ENCODE measurements at regions not wholly inside any gene's neighbourhood (a gene's known extent, or its start where the extent isn't known, plus 50 kb on each side); places are given as distances from the start of the nearest gene placed in this dataset.

DNA sequence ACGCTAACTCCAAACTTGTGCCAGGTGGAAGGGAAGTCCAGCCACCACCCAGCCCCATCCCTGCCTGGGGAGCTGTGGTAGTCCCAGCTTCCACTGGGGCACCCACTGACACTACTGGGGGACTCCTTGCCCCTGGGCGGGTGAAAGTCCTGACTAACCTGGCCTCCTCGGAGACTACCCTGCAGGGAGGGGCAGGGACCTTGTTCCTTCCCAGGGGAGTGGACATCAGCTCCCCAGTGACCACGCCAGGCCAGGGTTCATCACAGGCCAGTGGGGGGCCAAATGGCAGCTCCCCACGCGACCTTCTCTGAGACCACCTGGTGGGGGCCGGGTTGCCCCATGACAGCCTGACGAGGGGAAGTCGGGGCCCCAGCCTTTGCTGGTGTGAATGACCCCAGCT, 420.0 kb upstream of the SALL3 start:
- Histone ChIP-seq H3K36me3 (ENCODE audit: insufficient read depth, low read depth, low read length) (no peaks in the 10 kb centered on the region), H3K4me1 (ENCODE audit: insufficient read depth, low read length) (no peaks in the 10 kb centered on the region), H3K27me3 (ENCODE audit: insufficient read depth, low read length) (no peaks in the 10 kb centered on the region), H3K27ac (ENCODE audit: low read length) (no peak overlapping the region), H3K9me3 (ENCODE audit: insufficient read depth, low read depth, low read length) (peaks cover 4% of the 10 kb centered on the region; the same call in 1 of the 2 replicates), H3K9ac (ENCODE audit: low read depth, low read length) (no peak overlapping the region), H3K4me3 (ENCODE audit: low read length) (no peak overlapping the region)

DNA sequence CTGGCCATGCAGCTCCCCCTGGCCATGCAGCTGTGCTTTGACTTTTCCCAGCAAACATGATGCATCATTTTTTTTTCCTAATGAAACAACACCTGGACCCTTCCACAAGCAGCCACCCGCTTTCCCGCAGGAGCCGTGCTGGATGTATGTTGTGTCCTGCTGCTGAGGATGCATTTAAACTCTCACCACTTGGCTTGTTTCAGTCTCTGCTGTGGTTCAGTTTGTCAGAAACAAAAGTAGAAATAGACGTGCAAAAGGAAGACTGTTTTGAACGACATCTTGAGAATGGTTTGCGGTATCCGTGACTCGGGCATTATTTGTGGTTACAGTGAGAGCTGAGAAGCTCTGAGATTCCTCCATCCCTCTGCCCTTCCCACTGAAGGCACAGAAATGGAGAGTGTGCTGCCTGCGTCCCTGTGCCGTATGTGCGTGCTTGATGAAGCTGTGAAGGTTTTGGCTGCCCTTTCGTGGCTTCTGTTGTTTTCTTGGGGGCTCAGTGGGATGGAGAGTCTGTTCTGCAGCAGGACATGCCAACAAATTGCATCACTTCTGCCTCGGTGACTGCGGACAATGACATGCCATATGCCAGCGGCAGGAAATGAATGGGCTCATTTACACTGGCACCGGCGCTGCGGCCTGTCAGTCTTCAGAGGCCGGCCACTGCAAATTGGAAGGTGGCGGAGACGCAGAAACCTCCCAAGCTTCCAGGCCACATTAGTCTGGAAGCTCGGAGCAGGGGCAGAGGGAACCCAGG, 417.7 kb upstream of the SALL3 start:
- Histone ChIP-seq H3K27me3 (ENCODE audit: insufficient read depth, low read length) (no peaks in the 10 kb centered on the region), H3K27ac (ENCODE audit: low read length) (no peak overlapping the region), H3K36me3 (ENCODE audit: insufficient read depth, low read depth, low read length) (no peaks in the 10 kb centered on the region), H3K9ac (ENCODE audit: low read depth, low read length) (no peak overlapping the region), H3K4me3 (ENCODE audit: low read length) (no peak overlapping the region), H3K4me1 (ENCODE audit: insufficient read depth, low read length) (no peaks in the 10 kb centered on the region), H3K9me3 (ENCODE audit: insufficient read depth, low read depth, low read length) (no peaks in the 10 kb centered on the region)

DNA sequence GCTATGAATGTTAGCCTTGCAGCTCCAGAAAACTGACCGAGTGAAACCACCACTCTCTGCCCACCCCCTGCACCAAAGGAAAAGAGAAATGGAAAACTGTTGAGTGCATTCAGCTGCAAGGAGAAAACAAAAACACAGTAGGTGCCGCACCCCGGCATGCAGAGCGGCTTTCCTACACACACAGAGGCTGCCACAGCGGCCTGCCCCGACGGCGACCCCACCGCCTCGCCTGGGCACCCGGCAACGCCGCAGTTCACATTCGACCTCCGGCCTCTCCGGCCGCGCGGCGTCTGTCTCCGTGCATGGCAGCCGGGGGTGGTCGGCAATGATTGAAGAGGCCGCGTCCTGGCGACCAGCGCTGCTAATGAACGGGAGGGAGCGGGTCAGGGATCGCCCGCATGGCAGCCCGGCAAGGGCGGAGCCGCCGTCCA, 417.1 kb upstream of the SALL3 start:
- H3K4me3 ChIP-seq (ENCODE audit: low read length): no peak overlapping the region
- no peak overlapping the region for H3K27ac ChIP-seq (ENCODE audit: low read length)
- H3K4me1 ChIP-seq (ENCODE audit: insufficient read depth, low read length): no peaks in the 10 kb centered on the region
- no peaks in the 10 kb centered on the region for H3K36me3 ChIP-seq (ENCODE audit: insufficient read depth, low read depth, low read length)
- H3K9ac ChIP-seq (ENCODE audit: low read depth, low read length): no peak overlapping the region
- H3K9me3 ChIP-seq (ENCODE audit: insufficient read depth, low read depth, low read length): no peaks in the 10 kb centered on the region
- no peaks in the 10 kb centered on the region for H3K27me3 ChIP-seq (ENCODE audit: insufficient read depth, low read length)

DNA sequence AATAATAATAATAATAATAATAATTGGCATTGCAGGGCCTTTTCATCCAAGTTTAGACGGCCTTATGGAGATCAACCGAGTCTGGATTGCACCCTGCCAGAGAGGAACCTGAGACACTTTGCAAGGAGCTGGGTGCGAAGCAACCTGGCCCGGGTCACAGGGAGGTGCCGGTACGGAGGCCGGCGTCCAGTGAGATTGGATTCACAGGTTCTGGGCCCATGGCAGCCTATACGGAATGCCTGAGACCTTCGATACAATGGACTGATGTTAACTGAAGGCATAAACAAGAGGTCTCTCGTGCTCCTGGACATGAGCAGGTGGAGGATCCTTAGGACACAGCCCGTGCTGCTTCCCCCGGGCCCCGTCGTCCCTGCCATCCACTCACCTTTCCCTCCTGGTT, 416.5 kb upstream of the SALL3 start:
- Histone ChIP-seq H3K4me3 (ENCODE audit: low read length) (no peak overlapping the region), H3K4me1 (ENCODE audit: insufficient read depth, low read length) (no peaks in the 10 kb centered on the region), H3K36me3 (ENCODE audit: insufficient read depth, low read depth, low read length) (no peaks in the 10 kb centered on the region), H3K27me3 (ENCODE audit: insufficient read depth, low read length) (no peaks in the 10 kb centered on the region), H3K9me3 (ENCODE audit: insufficient read depth, low read depth, low read length) (no peaks in the 10 kb centered on the region), H3K9ac (ENCODE audit: low read depth, low read length) (no peak overlapping the region), H3K27ac (ENCODE audit: low read length) (no peak overlapping the region)

DNA sequence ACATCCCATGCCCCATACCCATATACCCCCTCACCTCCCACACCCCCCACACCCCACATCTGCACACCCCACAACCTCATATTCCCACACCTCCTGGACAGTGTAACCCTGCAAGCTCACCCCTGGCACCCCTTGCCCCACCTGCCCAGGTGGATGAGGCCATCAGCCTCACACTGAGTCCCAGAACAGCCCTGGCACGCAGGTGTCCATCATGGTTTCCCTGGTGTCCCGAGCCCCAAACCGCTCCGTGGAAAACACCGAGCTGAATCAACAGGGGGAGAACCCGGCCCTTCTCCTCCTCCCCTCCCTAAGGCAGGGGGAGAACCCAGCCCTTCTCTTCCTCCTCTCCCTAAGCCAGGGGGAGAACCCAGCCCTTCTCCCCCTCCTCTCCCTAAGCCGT, 415.6 kb upstream of the SALL3 start:
- Histone ChIP-seq H3K27ac (ENCODE audit: low read length) (no peak overlapping the region), H3K9ac (ENCODE audit: low read depth, low read length) (no peak overlapping the region), H3K4me3 (ENCODE audit: low read length) (no peak overlapping the region), H3K4me1 (ENCODE audit: insufficient read depth, low read length) (no peaks in the 10 kb centered on the region), H3K36me3 (ENCODE audit: insufficient read depth, low read depth, low read length) (no peaks in the 10 kb centered on the region), H3K27me3 (ENCODE audit: insufficient read depth, low read length) (no peaks in the 10 kb centered on the region), H3K9me3 (ENCODE audit: insufficient read depth, low read depth, low read length) (no peaks in the 10 kb centered on the region; the same call in 1 of the 2 replicates)

DNA sequence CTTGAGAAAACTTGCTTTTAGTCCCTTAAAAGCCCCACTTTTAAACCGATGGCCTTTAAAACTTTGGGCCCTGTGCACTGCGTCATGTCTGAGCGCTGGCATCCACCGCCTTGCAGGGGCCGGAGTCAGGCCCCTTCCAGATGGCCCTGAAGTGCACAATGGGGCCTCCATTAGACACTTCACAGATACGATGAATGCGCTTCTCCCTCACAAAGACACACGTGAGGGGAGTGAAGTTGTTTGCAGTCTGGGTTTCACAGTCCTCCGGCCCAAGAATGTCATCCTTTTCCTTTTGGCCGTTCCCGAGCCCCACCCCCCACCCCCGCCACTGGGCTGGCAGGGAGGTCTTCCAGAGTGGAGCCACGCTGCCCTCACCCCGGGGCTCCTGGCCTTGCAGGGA, 415.1 kb upstream of the SALL3 start:
- H3K9me3 ChIP-seq (ENCODE audit: insufficient read depth, low read depth, low read length): peaks cover under 1% of the 10 kb centered on the region
- no peaks in the 10 kb centered on the region for H3K27me3 ChIP-seq (ENCODE audit: insufficient read depth, low read length)
- no peaks in the 10 kb centered on the region for H3K4me1 ChIP-seq (ENCODE audit: insufficient read depth, low read length)
- H3K4me3 ChIP-seq (ENCODE audit: low read length): no peak overlapping the region
- no peaks in the 10 kb centered on the region for H3K36me3 ChIP-seq (ENCODE audit: insufficient read depth, low read depth, low read length)
- H3K9ac ChIP-seq (ENCODE audit: low read depth, low read length): no peak overlapping the region
- no peak overlapping the region for H3K27ac ChIP-seq (ENCODE audit: low read length)

DNA sequence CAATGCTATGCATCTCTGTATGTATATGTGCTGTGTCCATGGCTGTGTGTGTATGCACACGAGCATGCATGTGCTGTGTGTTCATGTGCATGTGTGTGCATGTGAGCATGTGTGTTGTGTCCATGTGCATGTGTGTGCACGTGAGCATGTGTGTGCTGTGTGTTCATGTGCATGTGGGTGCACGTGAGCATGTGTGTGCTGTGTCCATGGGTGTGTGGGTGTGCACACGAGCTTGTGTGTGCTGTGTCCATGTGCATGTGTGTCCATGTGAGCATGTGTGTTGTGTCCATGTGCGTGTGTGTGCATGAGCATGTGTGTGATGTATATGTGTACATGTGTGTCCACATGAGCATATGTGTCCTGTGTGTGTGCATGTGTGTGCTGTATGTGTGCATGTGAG, 414.4 kb upstream of the SALL3 start:
- Histone ChIP-seq H3K27ac (ENCODE audit: low read length) (no peak overlapping the region), H3K27me3 (ENCODE audit: insufficient read depth, low read length) (no peaks in the 10 kb centered on the region), H3K4me3 (ENCODE audit: low read length) (no peak overlapping the region), H3K9me3 (ENCODE audit: insufficient read depth, low read depth, low read length) (peaks cover 5% of the 10 kb centered on the region), H3K4me1 (ENCODE audit: insufficient read depth, low read length) (no peaks in the 10 kb centered on the region), H3K36me3 (ENCODE audit: insufficient read depth, low read depth, low read length) (no peaks in the 10 kb centered on the region), H3K9ac (ENCODE audit: low read depth, low read length) (no peak overlapping the region)

DNA sequence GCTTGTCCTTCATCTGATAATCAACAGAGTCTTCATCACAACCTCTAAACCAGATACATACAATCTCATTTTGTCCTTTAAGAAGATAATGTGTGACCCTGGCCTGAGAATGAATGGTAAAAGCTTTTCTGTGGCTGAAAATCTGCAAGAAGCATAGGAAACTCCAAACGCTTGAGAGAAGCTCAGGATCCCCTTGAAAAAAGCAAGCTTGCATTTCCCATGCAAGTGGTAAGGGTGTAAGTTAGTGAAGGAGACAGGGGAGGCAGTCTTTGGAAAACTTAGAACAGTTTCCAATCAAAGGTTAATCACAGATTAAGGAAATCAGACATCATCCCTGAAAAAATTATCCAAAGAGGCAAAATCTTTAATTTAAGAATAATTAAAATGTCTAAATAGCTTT, 413.6 kb upstream of the SALL3 start:
- no peaks in the 10 kb centered on the region for H3K27me3 ChIP-seq (ENCODE audit: insufficient read depth, low read length)
- H3K9me3 ChIP-seq (ENCODE audit: insufficient read depth, low read depth, low read length): peaks cover 5% of the 10 kb centered on the region
- no peaks in the 10 kb centered on the region for H3K36me3 ChIP-seq (ENCODE audit: insufficient read depth, low read depth, low read length)
- no peak overlapping the region for H3K27ac ChIP-seq (ENCODE audit: low read length)
- H3K9ac ChIP-seq (ENCODE audit: low read depth, low read length): no peak overlapping the region
- H3K4me3 ChIP-seq (ENCODE audit: low read length): no peak overlapping the region
- no peaks in the 10 kb centered on the region for H3K4me1 ChIP-seq (ENCODE audit: insufficient read depth, low read length)

DNA sequence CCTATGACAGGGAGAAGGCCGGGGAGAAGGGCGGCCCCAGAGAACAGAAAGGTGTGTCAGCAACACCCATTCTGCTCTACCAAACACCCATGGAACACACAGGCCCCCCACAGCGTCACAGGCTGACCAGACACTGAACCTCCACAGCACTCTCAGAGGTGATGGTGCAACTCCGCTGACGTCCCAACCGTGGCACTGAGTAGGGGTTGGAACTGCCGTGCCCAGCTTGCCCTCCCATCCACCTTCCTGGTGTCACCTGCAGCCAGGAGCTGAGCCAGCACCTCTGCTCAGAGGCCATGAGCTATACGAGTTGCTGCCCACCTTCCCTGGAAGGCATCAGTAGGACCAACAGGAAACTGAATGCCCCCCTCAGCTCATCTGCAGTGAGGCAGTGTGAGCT, 412.9 kb upstream of the SALL3 start:
- Histone ChIP-seq H3K27me3 (ENCODE audit: insufficient read depth, low read length) (no peaks in the 10 kb centered on the region), H3K36me3 (ENCODE audit: insufficient read depth, low read depth, low read length) (no peaks in the 10 kb centered on the region), H3K27ac (ENCODE audit: low read length) (no peak overlapping the region), H3K4me3 (ENCODE audit: low read length) (no peak overlapping the region), H3K9ac (ENCODE audit: low read depth, low read length) (no peak overlapping the region), H3K4me1 (ENCODE audit: insufficient read depth, low read length) (no peaks in the 10 kb centered on the region), H3K9me3 (ENCODE audit: insufficient read depth, low read depth, low read length) (peaks cover 5% of the 10 kb centered on the region)

DNA sequence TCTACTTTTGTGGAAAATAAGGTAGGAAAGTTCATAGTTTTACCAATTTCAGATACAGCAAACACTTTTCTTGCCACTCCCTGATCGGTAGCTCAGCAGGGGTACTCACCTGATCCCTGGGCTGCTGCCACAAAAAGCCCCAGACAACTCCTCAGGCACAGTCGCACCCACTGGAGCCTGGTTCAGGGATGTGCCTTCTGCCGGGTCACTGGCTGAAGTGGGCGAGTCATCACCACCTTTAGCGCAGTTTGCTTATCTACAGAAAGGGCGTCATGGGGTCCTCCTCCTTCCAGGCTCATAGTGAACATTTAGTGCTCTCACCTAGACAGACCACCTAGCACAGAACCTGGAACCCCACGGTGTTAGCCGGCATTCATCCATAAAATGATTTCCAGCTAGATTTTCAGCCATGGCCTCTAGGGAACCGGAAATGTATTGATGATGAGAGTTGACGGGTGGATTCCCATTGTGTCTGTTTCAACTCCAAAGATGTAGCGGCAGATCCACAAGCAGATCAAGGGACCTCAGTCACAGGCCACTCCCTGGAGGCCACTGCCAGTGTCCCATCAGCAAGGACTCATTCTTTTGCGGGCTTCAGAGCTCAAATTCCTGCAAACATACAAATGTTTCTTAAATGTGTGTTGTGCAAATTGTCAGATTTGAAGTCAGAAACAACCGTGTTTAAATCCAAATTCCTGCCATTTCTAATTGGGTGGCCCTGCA, 408.4 kb upstream of the SALL3 start:
- H3K27me3 ChIP-seq (ENCODE audit: insufficient read depth, low read length): no peaks in the 10 kb centered on the region
- H3K27ac ChIP-seq (ENCODE audit: low read length): no peak overlapping the region
- H3K9me3 ChIP-seq (ENCODE audit: insufficient read depth, low read depth, low read length): peaks cover 26% of the 10 kb centered on the region
- H3K9ac ChIP-seq (ENCODE audit: low read depth, low read length): no peak overlapping the region
- no peak overlapping the region for H3K4me3 ChIP-seq (ENCODE audit: low read length)
- H3K36me3 ChIP-seq (ENCODE audit: insufficient read depth, low read depth, low read length): no peaks in the 10 kb centered on the region
- no peaks in the 10 kb centered on the region for H3K4me1 ChIP-seq (ENCODE audit: insufficient read depth, low read length)

DNA sequence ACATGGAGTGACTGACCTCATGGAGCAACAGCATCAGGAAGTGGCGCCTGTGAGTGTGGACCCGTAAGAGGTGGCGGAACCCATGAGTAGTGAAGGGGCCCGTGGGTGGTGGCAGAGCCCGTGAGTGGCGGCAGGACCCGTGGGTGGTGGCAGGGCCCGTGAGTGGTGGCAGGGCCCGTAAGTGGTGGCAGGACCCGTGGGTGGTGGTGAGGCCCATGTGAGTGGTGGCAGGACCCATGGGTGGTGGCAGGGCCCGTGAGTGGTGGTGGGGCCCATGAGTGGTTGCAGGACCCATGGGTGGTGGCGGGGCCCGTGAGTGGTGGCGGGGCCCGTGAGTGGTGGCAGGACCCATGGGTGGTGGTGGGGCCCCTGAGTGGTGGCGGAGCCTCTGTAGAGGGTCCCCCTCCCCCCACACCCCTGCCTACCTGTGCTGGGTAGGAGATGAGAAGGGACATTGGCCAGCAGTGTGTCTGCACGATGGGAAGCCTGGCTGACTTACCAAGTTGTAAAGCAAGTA, 407.7 kb upstream of the SALL3 start:
- Histone ChIP-seq H3K9me3 (ENCODE audit: insufficient read depth, low read depth, low read length) (peaks cover 26% of the 10 kb centered on the region), H3K27me3 (ENCODE audit: insufficient read depth, low read length) (no peaks in the 10 kb centered on the region), H3K27ac (ENCODE audit: low read length) (no peak overlapping the region), H3K36me3 (ENCODE audit: insufficient read depth, low read depth, low read length) (no peaks in the 10 kb centered on the region), H3K4me1 (ENCODE audit: insufficient read depth, low read length) (no peaks in the 10 kb centered on the region), H3K9ac (ENCODE audit: low read depth, low read length) (no peak overlapping the region), H3K4me3 (ENCODE audit: low read length) (no peak overlapping the region)

DNA sequence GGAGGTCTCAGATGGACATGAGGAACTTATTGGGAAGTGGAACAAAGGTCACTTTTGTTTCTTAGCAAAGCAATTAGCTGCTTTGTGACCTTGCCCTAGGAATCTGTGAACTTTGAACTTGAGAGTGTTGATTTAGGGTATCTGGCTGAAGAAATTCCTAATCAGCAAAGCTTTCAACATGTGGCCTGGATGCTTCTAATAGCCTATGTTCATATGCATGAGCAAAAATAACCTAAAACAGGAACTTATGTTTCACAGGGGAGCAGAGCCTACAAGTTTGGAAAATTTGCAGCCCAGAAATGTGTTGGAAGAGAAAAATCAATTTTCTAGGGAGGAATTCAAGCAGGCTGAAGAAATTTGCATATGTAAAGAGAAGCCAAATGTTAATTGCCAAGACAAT, 405.8 kb upstream of the SALL3 start:
- Histone ChIP-seq H3K9ac (ENCODE audit: low read depth, low read length) (no peak overlapping the region), H3K4me3 (ENCODE audit: low read length) (no peak overlapping the region), H3K36me3 (ENCODE audit: insufficient read depth, low read depth, low read length) (no peaks in the 10 kb centered on the region), H3K4me1 (ENCODE audit: insufficient read depth, low read length) (no peaks in the 10 kb centered on the region), H3K27me3 (ENCODE audit: insufficient read depth, low read length) (no peaks in the 10 kb centered on the region), H3K27ac (ENCODE audit: low read length) (no peak overlapping the region), H3K9me3 (ENCODE audit: insufficient read depth, low read depth, low read length) (peaks cover 26% of the 10 kb centered on the region)
